ENCODE measurements at regions not wholly inside any gene's neighbourhood (a gene's known extent, or its start where the extent isn't known, plus 50 kb on each side); places are given as distances from the start of the nearest gene placed in this dataset.

DNA sequence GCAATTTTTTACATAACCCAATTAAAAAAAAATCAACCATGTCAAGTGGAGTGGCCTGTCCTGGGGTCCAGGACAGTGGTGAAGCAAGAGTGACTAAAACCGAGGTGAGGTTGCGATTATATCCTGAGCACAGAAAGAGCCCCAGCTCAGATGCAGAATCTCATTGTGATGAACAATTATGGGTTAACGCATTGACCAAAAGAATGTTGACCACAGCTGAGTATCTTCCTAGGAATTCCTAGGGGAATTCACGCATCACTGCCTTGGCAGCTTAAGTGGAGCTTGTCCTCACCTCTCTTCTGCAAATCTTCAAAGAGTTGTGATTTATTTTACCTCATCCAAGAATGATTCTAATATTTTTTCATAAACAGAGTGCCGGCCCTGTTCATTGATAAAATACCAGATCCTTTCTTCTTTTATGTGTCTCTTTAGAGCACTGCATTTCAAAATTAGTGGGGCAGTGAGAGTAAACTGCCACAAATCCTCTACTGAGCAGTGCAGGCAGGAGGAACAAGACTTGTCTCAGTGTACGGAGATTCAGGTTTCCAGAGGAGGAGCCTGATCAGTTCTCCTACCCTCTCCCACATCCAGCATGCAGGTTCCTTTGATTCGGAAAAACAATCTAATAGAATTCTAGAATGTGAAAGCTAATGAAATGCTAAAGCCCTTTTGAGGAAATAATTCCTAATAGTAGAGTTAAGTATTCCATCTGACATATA lies 60.1 kb upstream of the ZNF184 start:
- Mint-ChIP-seq H3K4me3 (no peak overlapping the region; a peak in 1 of 5 replicates), H3K27ac (no peak overlapping the region), H3K36me3 (ENCODE audit: insufficient read depth in 1 of 3, low read depth in 3 of 3) (peaks cover 0 to 5% (median 0%) of the 10 kb centered on the region in 3 experiments; a peak in 2 of 7 replicates), H3K4me1 (peaks cover 3 to 8% of the 10 kb centered on the region in 2 experiments; a peak in 2 of 4 replicates), H3K9me3 (peaks cover 4 to 10% of the 10 kb centered on the region in 2 experiments; a peak in 4 of 5 replicates), H3K27me3 (ENCODE audit: low read depth) (0 out of 2 replicates have a peak, but pooled peaks cover 4% of the 10 kb centered on the region)
- H3K79me1 ChIP-seq (ENCODE audit: insufficient read depth, low read depth, low read length, poor library complexity, severe bottlenecking): no peaks in the 10 kb centered on the region
- no peak overlapping the region for H3K18ac ChIP-seq (ENCODE audit: insufficient read length, low read depth, low read length)
- H3K56ac ChIP-seq (ENCODE audit: insufficient read length, low read depth, low read length): no peak overlapping the region
- no peak for TF ChIP-seq CTCF (conservative IDR thresholded peaks at IDR 0.05)
- no peaks in the 10 kb centered on the region for H4K20me1 ChIP-seq (ENCODE audit: control insufficient read depth, insufficient read depth, insufficient read length)
- H3K27ac ChIP-seq (ENCODE audit: insufficient read length, low read depth, low read length): no peak overlapping the region
- no peak overlapping the region for H3K9ac ChIP-seq (ENCODE audit: extremely low read depth, insufficient read length, low read length)
- H3K79me2 ChIP-seq (ENCODE audit: insufficient read depth, low read length): no peaks in the 10 kb centered on the region
- H2AFZ ChIP-seq (ENCODE audit: low read length): no peak overlapping the region
- H3K4ac ChIP-seq (ENCODE audit: low read depth, low read length): no peak overlapping the region
- H2BK12ac ChIP-seq (ENCODE audit: insufficient read length, low read depth, low read length): no peak overlapping the region
- no peak overlapping the region for H2BK20ac ChIP-seq (ENCODE audit: low read depth, low read length, poor library complexity, severe bottlenecking)
- no peak overlapping the region for H2AK5ac ChIP-seq (ENCODE audit: insufficient read length, low read length)
- no peaks in the 10 kb centered on the region for H3K9me3 ChIP-seq (ENCODE audit: control insufficient read depth, low read depth, low read length)
- H3K27me3 ChIP-seq (ENCODE audit: insufficient read depth, low read length): no peaks in the 10 kb centered on the region
- H3K4me1 ChIP-seq (ENCODE audit: insufficient read depth, low read length): no peaks in the 10 kb centered on the region
- no peak overlapping the region for H3T11ph ChIP-seq (ENCODE audit: low read length)
- no peak overlapping the region for H3K4me2 ChIP-seq (ENCODE audit: insufficient read depth, insufficient read length, low read length)
- no peak overlapping the region for H2BK15ac ChIP-seq (ENCODE audit: low read depth, low read length)
- no peaks in the 10 kb centered on the region for H3K23me2 ChIP-seq (ENCODE audit: insufficient read length, low read depth, low read length, poor library complexity, severe bottlenecking)
- H2BK5ac ChIP-seq (ENCODE audit: insufficient read length, low read length): no peak overlapping the region
- no CpG with 5 or more reads among the region's 7 CpGs for WGBS (ENCODE audit: extremely low coverage, insufficient read length, low lambda C conversion rate)
- no peak for DNase-seq
- H4K8ac ChIP-seq (replicated peaks; ENCODE audit: insufficient read length, low read depth, low read length): no peak overlapping the region
- H4K91ac ChIP-seq (ENCODE audit: insufficient read length, low read depth, low read length): no peak overlapping the region
- no peak overlapping the region for H3K23ac ChIP-seq (ENCODE audit: insufficient read length, low read depth, low read length)
- H2BK120ac ChIP-seq (ENCODE audit: low read depth, low read length, poor library complexity, severe bottlenecking): no peak overlapping the region
- H3K14ac ChIP-seq (ENCODE audit: insufficient read depth, low read length): no peak overlapping the region
- no peak overlapping the region for H4K5ac ChIP-seq (ENCODE audit: insufficient read length, low read depth, low read length)
